GM21737 (cell line): ENCODE measurements at regions not wholly inside any gene's neighbourhood (a gene's known extent, or its start where the extent isn't known, plus 50 kb on each side); places are given as distances from the start of the nearest gene placed in this dataset.

Experiments used
- ATAC-seq: cut with Tn5 transposase; IDR thresholded peaks from one replicate; pipeline ENCODE4 v1.9.1; 2021; ENCODE audit warnings: mild to moderate bottlenecking, moderate library complexity; ENCODE audit not compliant: unreplicated experiment

DNA sequence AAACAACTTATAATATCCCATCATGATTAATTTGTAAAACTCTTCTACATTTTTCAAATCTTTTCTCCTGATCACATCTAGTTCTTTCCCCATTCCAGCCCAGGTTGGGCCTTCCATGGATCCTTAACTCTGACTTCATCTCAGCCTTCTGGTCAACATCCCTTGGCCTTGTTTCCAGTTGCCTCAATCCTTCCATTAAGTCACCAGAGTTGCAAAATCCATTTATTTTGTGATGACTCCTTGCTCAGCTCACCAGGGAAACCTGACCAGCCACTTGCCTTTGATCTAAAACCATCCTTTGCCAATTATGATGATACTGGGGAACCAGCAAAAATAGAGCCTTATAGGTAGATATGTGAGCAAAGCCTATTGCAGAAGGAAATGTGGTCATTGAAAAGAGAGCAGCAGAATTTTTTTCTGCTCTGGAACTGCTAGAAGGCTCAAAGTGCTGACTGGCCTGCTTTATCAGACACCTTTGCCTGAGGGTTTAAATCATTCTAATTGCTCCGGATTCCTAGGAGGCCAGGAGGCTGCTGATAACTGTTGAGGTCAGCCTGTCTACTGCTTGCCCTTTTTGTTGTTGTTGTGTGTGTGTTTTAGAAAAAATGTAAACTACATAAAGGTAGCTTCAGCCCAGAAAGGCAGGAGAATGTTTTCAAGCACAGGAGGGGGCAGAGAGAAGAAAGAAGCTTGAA lies 512.2 kb upstream of the GRIA1 start:
- no peak for ATAC-seq

DNA sequence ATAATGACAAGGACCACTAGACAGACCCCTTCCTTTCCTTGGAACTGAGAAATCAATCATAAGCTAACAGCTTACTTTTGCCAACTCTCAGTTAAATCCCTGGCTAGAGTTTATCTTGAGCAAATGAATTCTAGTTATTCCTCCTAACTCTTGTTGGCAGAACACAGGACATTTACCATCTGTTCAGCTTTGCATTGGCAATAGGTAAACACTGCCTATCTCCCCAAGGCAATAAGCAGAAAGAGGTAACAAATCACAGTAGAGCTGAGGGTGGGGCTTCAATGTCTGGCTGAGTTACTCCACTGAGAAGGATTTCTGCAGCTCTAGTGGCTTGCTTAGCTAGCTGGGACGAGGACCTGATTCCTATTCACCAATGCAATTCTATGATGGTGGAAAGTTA lies 503.3 kb upstream of the GRIA1 start:
- ATAC-seq: no peak

GRCh38 chr5:152990217-152990616 lies 500.3 kb upstream of the GRIA1 start:
- no peak for ATAC-seq

- no peak for ATAC-seq
Observed at GRCh38 chr5:152990649-152991048, 499.8 kb upstream of the GRIA1 start.

GRCh38 chr5:152994033-152994680 lies 496.3 kb upstream of the GRIA1 start:
- no peak for ATAC-seq

DNA sequence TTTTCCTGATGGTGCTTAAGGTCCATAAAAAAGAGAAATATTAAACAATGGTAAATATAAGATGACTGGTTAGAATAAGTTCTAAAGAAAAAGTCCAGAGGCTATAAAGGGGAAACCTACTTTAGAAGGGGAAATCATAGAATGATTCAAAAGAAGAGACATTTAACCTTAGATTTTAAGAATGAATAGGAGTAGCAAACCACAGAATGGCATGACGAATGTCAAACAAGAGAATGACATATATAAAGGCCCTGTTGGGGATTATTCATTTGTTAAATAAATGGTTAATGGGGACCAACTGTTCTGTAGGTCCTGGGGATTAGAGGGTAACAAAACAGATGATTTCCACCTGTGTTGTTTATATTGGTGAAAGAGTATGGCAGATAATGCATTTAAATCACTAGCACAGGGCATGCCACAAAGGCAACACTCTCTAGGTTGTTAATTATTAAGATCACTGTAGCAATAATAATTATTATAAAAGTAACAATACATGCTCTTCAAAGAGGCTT lies 495.2 kb upstream of the GRIA1 start:
- no peak for ATAC-seq

DNA sequence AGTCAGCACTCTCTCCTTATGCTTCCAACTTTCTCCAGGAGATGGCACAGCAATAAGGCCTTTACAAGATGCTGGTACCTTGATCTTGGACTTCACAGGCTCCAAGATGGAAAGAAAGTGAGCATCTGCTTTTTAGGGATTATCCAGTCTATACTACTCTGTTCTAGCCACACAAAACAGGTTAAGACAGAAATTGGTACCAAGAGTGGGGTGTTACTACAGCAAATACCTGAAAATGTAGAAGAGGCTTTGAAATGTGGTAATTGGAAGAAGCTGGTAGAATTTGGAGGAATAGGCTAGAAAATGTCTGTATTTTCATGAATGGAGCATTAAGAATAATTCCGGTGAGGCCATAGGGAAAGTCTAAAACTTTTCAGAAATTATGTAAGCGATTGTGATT lies 484.8 kb upstream of the GRIA1 start:
- ATAC-seq: no peak

DNA sequence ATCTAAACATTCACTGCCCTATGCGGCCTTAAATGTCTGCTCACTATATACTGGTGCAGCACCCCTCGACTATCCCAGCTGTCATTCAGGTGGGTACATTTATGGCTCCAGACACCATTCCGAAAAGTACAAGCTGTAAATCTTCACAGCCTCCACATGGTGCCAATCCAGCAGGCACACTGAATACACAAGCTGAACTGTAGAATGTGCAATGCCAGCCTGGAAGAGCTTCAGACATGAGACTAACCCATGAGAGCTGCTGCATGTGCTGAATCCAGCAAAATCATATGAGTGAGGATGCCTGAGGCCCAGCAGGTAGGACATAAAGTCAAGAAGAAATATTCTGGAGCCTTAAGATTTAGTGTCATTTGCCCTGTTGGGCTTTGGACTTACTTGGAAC lies 483.8 kb upstream of the GRIA1 start:
- ATAC-seq: no peak

GRCh38 chr5:153014194-153014593 lies 476.3 kb upstream of the GRIA1 start:
- ATAC-seq: no peak

- no peak for ATAC-seq
Observed at GRCh38 chr5:153018121-153018520, 472.3 kb upstream of the GRIA1 start.

GRCh38 chr5:153030755-153031725 lies 459.4 kb upstream of the GRIA1 start:
- no peak for ATAC-seq

- ATAC-seq: no peak
Observed at GRCh38 chr5:153039501-153039900, 451.0 kb upstream of the GRIA1 start.

- no peak for ATAC-seq
Observed at GRCh38 chr5:153043886-153044285, 446.6 kb upstream of the GRIA1 start.

DNA sequence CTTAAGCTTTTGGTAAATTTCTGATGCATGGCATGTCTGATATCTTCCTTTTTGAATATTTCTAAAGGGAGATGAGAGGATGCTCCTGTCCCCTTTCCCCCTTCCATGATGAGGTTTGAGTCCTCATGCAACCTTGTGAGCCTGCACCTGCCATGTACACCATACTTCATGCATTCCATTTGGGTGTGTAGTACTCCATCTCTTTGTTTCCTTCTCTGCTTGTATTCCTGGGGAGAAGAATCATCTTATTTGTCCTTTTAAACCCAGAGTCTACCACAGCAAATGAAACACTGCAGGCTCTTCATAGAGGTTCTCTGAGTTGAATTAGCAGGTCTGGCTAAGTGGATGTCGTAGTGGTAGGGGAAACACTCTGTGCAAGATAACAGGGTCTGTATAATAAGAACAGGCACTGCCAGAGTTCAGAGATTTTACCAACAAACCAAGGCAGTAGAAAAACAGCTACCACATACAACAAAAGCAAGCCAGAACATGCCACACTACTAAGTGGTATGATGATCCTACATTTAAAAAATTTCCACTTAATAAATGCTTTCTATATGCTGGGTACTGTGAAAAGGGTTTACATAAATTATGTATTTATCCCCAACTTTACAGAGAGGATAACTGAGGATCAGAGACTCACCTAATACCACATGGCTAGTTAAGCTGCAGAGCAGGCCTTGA lies 439.8 kb upstream of the GRIA1 start:
- ATAC-seq: no peak

DNA sequence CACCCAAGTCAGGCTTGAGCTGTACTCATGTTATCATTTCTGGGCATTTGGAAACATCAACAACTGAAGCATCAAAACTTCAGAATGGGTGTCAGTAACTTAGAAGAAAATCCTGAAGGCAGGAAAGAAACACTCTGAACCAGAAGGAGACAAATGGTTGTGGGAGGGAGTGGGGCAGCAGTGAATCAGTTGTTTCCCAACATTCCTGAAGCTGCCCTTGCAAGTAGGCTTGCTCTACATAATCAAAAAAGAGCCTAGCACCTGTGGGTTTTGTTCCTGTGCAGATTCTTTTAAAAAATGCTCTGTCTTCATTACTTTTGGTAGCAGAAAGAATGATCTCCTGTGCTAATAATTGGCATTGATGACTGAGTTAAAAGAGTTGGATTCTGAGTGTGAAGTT lies 424.2 kb upstream of the GRIA1 start:
- no peak for ATAC-seq

GRCh38 chr5:153067869-153068268 lies 422.6 kb upstream of the GRIA1 start:
- no peak for ATAC-seq

DNA sequence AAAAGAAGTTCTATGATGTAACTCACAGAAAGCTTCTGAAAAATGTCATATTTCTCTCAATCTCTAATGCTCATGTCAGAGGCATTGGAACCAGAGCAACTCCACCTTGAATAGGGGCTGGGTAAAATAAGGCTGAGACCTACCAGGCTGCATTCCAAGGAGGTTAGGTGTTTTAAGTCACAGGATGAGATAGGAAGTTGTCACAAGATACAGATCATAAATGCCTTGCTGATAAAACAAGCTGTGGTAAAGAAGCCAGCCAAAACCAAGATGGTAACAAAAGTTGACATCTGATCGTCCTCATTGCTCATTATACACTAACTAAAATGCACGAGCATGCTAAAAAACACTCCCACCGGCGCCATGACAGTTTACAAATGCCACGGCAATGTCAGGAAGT lies 411.1 kb upstream of the GRIA1 start:
- ATAC-seq: no peak

- ATAC-seq: no peak
Observed at GRCh38 chr5:153080940-153081339, 409.5 kb upstream of the GRIA1 start.

DNA sequence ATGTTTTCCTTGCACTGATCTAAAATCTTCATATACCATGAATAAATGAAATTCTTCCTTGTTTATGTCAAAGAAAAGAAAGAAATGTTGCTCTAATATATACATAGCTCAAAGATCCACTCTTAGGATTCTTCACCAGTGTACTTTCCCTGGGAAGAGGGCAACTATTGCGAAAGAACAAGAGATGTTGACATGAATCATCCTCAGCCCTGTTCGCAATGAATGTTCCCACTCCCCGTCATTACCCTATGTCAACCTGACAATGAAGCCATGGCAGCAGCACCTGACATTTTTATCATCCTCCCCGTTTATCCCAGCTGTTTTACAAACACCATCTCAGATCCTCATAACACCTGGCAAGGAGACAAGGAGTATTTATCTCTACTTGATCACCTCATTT lies 409.1 kb upstream of the GRIA1 start:
- ATAC-seq: no peak

DNA sequence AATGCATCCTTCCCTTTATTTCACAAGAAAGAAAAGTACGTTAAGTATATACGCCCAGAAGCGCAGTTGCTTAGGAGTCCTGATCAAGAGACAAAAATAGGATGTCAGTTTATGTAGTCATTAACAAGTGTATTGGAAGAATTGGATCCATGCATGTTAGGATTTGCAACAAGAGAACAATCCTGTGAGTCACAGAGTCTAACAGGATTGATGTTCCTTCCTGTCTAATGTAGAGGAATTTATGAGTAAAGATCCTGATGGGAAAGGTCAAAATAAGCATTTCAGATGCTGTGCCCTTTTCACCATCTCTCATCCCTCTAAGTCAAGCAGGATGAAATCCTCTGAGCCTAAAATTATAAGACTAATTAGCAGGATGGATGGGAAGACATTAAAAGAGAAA lies 406.0 kb upstream of the GRIA1 start:
- no peak for ATAC-seq

- no peak for ATAC-seq
Observed at GRCh38 chr5:153086486-153086885, 404.0 kb upstream of the GRIA1 start.
